D721Med (cell line): ENCODE measurements at regions not wholly inside any gene's neighbourhood (a gene's known extent, or its start where the extent isn't known, plus 50 kb on each side); places are given as distances from the start of the nearest gene placed in this dataset.
A peak's percentile ranks its signal among the peaks of the same experiment; 100 is the strongest.

Source experiments
- DNase-seq: peaks from one replicate; pipeline ENCODE4 v3.0.0; 2011; ENCODE audit warnings: low spot score; ENCODE audit not compliant: insufficient read length
- FAIRE-seq: peaks from 2 replicates; lab custom pipeline; 2011; peaks lifted over from hg19 to GRCh38; lab: Jason Lieb, UNC
- CTCF ChIP-seq: IDR thresholded peaks from 2 replicates; pipeline ENCODE4 v1.5.1; 2012; ENCODE audit warnings: mild to moderate bottlenecking, control low read depth; ENCODE audit not compliant: insufficient read depth; ENCODE audit errors: missing control alignments

GRCh38 chr5:133870661-133871060, 97.8 kb downstream of the C5orf15 start:
- TF ChIP-seq CTCF: no peak
- DNase-seq: no peak
- FAIRE-seq: no peak

GRCh38 chr5:133869519-133870335, 98.7 kb downstream of the C5orf15 start:
- no peak for TF ChIP-seq CTCF
- FAIRE-seq (no peak), DNase-seq (no peak)

- FAIRE-seq: peak; percentile 11
- no peak for DNase-seq
Observed at GRCh38 chr5:133868946-133869518, 99.4 kb downstream of the C5orf15 start.

GRCh38 chr5:133867851-133868545, 100.4 kb downstream of the C5orf15 start:
- FAIRE-seq: no peak
- no peak for DNase-seq
- no peak for TF ChIP-seq CTCF

More at GRCh38 chr5:133868946-133869518, 99.4 kb downstream of the C5orf15 start:
- peak; percentile 92 for TF ChIP-seq CTCF

GRCh38 chr5:133867341-133867740, 101.1 kb downstream of the C5orf15 start:
- no peak for TF ChIP-seq CTCF
- DNase-seq: peak; percentile 73
- peak; percentile 84 for FAIRE-seq

- TF ChIP-seq CTCF: no peak
- DNase-seq (no peak), FAIRE-seq (no peak)
Observed at GRCh38 chr5:133866903-133867245, 101.6 kb downstream of the C5orf15 start.
